NCI-H187 treated with DMSO at 0.1 percent for 48 hours (cell line): ENCODE measurements at regions not wholly inside any gene's neighbourhood (a gene's known extent, or its start where the extent isn't known, plus 50 kb on each side); places are given as distances from the start of the nearest gene placed in this dataset.

Source experiments
- DNase-seq: peaks from one replicate; lab custom pipeline; 2025; lab: John Stamatoyannopoulos, UW

DNA sequence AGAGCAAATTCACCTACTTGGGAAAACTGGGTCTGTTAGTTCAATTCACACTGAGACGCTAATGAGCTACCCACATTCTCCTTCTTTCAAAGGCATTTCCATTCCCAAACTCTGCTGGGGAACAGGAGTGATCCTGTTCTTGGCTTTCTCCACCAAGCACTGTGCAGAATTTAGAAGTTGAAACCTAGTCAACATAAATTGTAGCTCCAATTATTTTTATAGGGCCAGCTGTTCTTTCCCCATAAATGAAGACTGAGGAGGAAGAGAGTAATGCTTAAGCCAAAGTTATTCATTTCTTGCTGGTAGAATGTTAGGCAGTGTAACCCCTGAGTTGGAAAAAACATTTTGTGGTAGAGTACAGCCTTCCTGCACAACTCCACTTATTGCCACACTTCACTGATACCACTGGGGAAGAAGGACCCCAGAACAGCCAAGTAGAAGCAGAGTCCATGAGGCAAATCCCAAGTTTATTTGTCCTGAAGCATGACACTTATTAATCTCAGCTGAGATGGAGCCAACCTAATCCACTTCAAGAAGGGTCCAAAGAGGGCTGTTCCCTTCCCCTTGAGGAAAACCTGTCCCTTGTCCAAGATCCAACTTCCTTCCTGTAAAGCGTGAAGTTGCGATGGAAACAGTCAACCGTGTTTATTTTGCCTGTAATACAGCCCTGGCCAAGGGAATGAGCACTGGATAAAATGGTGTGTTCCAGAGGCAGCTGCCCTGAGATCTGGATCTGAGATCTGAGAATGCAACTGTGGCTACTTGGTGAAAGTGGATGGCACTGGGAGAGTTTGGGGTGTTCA lies 151.8 kb downstream of the TBX5 start:
- DNase-seq, result no peak

DNA sequence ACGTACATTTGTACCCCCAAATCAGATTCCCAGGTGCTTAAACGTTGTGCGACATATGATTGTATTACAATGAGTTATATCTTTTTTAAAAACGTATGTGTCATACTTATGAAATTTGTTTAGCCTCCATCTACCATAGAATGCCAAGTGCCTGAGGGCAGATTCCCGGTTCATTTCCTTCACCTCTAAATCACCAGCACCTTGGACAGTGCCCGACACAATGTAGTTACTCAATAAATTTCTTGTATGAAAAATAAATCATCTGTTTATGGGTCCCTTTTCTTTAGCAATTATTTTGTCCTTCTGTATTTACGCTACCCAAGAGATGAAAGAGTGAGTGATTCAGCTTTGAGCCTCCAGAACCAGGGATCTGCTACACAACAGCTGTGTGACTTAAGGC lies 157.4 kb downstream of the TBX5 start:
- no peak for DNase-seq

- no peak for DNase-seq
Measured at GRCh38 chr12:114245555-114245954, 160.4 kb downstream of the TBX5 start.

DNA sequence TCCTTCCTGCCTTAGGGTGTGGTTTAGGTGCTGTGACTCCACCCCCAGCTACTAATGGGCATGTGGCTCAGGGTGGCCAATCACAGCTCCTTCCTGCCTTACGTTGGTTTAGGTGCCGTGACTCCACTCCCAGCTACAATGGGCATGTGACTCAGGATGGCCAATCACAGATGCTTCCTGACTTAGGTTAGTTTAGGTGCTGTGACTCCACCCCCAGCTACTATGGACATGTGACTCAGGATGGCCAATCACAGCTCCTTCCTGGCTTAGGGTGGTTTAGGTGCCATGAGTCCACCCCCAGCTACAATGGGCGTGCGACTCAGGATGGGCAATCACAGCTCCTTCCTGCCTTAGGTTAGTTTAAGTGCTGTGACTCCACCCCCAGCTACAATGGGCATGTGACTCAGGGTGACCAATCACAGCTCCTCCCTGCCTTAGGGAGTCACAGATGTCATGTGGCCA lies 163.9 kb downstream of the TBX5 start:
- no peak for DNase-seq

- DNase-seq, result no peak
Measured at GRCh38 chr12:114240288-114240687, 165.7 kb downstream of the TBX5 start.

GRCh38 chr12:114238808-114239207 lies 167.1 kb downstream of the TBX5 start:
- no peak for DNase-seq

DNA sequence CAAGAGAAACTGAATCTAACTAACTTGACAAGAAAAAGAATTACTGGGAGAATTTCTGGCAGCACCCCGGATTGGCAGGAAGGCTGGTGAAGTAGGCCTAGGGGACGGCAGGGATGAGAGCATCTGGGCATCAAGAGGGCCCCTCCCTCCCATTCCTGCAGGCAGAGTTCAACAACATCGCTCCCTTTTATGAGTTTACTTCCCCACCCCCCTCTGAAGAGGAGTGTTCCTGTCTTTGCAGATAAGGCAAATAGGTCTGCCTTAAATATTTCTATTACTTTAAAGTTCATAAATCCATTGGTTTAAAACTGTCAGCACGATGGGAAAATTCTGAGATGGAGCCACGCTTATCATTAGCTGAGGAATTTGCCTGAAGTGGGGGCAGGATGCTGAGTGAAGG lies 168.7 kb downstream of the TBX5 start:
- DNase-seq, result no peak

- no peak for DNase-seq
Measured at GRCh38 chr12:114232187-114232586, 173.8 kb downstream of the TBX5 start.

GRCh38 chr12:114229150-114229549 lies 176.8 kb downstream of the TBX5 start:
- DNase-seq, result no peak

DNA sequence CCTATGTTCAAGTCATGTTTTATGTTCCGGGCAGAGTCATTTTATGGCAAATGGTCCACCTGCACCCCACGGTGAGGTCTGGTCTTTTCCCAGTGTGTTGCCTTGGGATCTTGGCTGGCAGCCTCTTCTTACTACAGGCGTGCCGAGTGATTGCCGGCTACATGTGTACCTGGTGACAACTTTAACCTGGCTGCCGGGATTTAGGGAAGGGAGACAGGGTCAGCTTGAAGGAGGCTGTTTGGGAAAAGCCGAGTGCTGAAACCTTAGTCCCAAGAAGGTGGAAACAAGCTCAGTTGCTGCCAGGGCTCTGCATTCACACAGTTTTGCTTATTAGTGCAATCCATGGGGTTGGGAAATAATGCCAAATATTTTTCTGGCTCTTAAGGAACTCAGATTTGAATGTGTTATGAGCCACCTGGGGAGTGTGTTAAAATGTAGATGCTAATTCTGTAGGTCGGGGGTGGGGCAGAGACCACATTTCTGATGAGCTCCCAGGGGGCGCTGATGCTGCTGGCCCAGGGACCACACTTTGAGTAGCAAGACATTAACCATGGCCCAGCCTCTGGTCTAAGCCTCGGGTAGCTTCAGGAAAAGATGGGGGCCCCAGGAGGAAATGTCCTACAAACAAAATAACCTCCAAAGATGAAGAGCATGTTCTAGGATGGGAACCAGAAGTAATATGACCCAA lies 179.6 kb downstream of the TBX5 start:
- no peak for DNase-seq

DNA sequence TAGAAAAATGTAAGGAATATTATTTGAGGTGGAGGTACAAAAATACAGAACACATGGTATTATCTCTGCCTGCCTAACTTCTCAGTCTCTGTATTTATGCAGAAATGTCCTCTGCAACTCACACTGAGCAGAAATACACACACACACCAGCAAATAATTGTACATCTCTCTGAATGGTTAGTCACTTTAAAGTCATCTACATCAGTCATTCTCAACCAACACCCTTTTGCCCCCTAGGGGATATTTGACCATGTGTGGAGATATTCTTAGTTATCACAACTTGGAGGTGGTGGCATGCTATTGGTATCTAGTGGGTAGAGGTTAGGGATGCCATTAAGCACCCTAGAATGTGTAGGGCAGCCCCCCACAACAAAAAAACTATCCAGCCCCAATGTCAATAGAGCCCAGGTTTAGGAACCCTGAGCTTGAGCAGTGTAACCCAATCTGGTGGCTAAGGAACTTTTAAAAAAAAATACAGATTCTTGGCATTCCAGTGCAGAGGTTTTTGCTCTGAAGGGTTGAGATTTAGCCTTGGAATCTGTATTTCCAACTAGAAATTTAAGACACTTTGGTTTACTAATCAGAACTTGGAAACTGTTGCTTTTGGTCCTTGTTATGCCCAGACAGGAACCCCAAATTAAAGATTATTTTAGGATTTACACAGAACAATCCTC lies 183.8 kb downstream of the TBX5 start:
- no peak for DNase-seq

GRCh38 chr12:114221136-114221833 lies 184.7 kb downstream of the TBX5 start:
- DNase-seq, result no peak

DNA sequence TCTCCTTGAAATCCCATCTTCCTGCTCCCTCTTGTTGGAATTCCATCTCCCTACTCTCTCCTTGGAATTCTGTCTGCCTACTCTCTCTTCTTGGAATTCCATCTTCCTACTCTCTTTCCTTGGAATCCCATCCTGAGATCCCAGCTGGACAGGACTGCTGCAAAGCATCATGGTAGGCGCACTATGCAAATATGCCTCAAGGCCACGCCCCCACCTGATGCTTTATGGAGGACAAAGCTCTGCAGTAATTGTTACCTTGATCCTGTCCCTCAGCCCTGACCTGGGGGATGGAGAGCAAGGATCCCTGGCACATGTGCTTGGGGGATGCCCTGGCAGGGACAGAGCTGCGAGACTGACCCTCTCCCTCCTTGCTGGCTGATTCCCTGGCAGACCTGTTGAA lies 185.6 kb downstream of the TBX5 start:
- DNase-seq, result no peak

DNA sequence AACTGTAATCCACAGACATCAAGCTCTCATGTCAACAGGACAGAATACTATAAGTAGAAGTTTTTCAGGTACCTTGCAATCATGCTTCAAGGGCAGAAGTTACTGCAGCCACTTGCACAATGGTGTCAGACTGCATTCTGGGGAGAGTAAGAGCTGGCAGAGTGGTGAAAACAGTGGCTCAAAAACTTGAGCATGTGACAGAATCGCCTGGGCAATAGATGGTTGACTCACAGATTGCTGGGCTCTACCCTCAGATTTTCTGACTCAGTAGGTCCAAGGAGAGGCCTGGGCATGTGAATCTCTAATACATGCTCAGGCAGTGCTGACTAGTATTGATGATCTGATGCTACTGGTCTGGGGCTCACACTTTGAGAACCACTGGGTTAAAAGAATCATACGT lies 187.8 kb downstream of the TBX5 start:
- DNase-seq, result no peak

DNA sequence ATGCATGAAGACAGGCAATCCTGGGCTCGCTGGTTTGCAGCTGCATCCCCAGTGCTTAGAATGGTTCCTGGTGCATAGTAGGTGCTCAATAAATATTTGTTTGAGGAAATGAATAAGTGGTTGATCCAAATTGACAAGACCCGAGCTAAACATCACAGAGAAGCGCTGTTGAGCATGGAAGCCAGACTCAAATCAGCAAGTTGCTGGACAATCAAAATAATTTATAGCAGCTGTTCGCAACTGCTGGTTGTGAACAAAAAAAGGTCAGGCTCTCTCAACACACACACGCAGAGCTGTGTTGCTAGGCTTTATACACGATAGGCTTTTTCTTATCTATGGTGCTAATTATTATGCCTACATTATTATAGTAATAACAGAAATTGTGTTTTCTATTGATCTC lies 190.2 kb downstream of the TBX5 start:
- no peak for DNase-seq

- no peak for DNase-seq
Measured at GRCh38 chr12:114213055-114213581, 192.8 kb downstream of the TBX5 start.

- peak; percentile 66 for DNase-seq
Measured at GRCh38 chr12:114209861-114210260, 196.1 kb downstream of the TBX5 start.

- no peak for DNase-seq
Measured at GRCh38 chr12:114206525-114206924, 199.4 kb downstream of the TBX5 start.

- DNase-seq, result no peak
Measured at GRCh38 chr12:114201794-114202193, 204.2 kb downstream of the TBX5 start.

- no peak for DNase-seq
Measured at GRCh38 chr12:114194956-114195355, 211.0 kb downstream of the TBX5 start.

GRCh38 chr12:114194066-114194465 lies 211.9 kb downstream of the TBX5 start:
- no peak for DNase-seq

DNA sequence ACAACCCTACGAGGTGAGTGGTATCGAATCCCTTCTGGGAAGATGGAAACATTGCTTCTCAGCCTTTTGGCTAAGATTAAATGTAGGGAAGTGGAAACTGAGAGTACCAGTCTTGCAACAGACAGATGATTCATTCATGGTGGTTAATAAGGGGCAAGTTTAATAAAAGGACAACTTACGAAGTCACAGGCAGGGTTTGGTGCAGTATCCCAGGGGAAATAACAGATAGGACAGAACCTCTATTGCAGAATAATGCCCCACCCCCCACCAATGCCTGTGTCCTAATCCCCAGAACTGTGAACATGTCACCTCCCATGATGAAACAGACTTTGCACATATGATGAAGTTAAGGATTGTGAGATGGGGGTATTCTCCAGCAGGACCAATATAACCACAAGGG lies 212.5 kb downstream of the TBX5 start:
- no peak for DNase-seq
